Endothelial cell of umbilical vein (primary cell): ENCODE measurements at regions not wholly inside any gene's neighbourhood (a gene's known extent, or its start where the extent isn't known, plus 50 kb on each side); places are given as distances from the start of the nearest gene placed in this dataset.

Source experiments
- BruUV-seq: library from RNA; stranded (reverse); fragments of 400-500 nt; replicated peaks from 2 replicates; lab custom pipeline; 2021; lab: Mats Ljungman, UMichigan
- CTCF ChIA-PET: fragments of 300-600, 350-600 bp; sonication (Branson Sonifier 250); formaldehyde crosslinking; loops from one replicate; lab custom pipeline; 2021; ENCODE audit warnings: antibody characterized with exemption, inconsistent platforms; lab: Charles Lee
- POLR2A ChIA-PET: fragments of 300-600, 350-600 bp; sonication (Branson Sonifier 250); formaldehyde crosslinking; loops from one replicate; lab custom pipeline; 2021; ENCODE audit warnings: antibody characterized with exemption, inconsistent platforms; lab: Charles Lee
- DNase-seq: peaks from one replicate; pipeline ENCODE4 v3.0.0-alpha.2; 2011; ENCODE audit warnings: low read depth, low spot score
- FAIRE-seq: peaks from 2 replicates; lab custom pipeline; 2011; peaks lifted over from hg19 to GRCh38; lab: Jason Lieb, UNC
- H2AFZ ChIP-seq: 2 replicates; pipeline ENCODE4 v1.6.0; 2012; ENCODE audit warnings: low read depth, low read length, control low read depth, inconsistent platforms
- H3K27ac ChIP-seq: 2 replicates; pipeline ENCODE4 v1.5.1; 2011; ENCODE audit warnings: low read depth, mild to moderate bottlenecking, control low read depth, low read length, moderate library complexity; ENCODE audit not compliant: insufficient read depth
- H3K27me3 ChIP-seq, 2 experiments: 2 replicates each; pipeline versions ENCODE4 v1.6.0 to v1.6.1; 2011; ENCODE audit warnings: low read length in 2 of 2, mixed read lengths in 1 of 2; ENCODE audit not compliant: control insufficient read depth in 2 of 2, insufficient read depth in 2 of 2
- H3K36me3 ChIP-seq, 2 experiments: 2 replicates in 1 of 2; 3 replicates in 1 of 2; pipeline ENCODE4 v1.5.1; 2011; ENCODE audit warnings: low read length in 2 of 2, mild to moderate bottlenecking in 1 of 2, moderate library complexity in 1 of 2; ENCODE audit not compliant: control insufficient read depth in 2 of 2, insufficient read depth in 2 of 2; ENCODE audit errors: extremely low read depth in 1 of 2
- H3K4me1 ChIP-seq: 3 replicates; pipeline ENCODE4 v1.5.1; 2011; ENCODE audit warnings: mild to moderate bottlenecking, low read length; ENCODE audit not compliant: control insufficient read depth, insufficient read depth; ENCODE audit errors: extremely low read depth
- H3K4me2 ChIP-seq: 2 replicates; pipeline ENCODE4 v1.6.1; 2011; ENCODE audit warnings: low read length, control low read depth, mixed read lengths; ENCODE audit not compliant: insufficient read depth
- H3K4me3 ChIP-seq, 3 experiments: fragments of 200-600 bp in 1 of 3; sonication (generic), shearing (Covaris generic) in 1 of 3; replicated peaks in 1 of 3; 2 replicates each; pipeline ENCODE4 v1.5.1; 2011 to 2016; ENCODE audit warnings: control low read depth in 3 of 3, low read length in 3 of 3, mild to moderate bottlenecking in 2 of 3, inconsistent platforms in 1 of 3, low read depth in 1 of 3, moderate library complexity in 1 of 3; ENCODE audit not compliant: insufficient read depth in 1 of 3
- H3K79me2 ChIP-seq: 2 replicates; pipeline ENCODE4 v1.6.0; 2012; ENCODE audit warnings: low read length, inconsistent platforms; ENCODE audit not compliant: control insufficient read depth, insufficient read depth
- H3K9ac ChIP-seq: replicated peaks from 2 replicates; pipeline ENCODE3; 2011; ENCODE audit warnings: low read length, control low read depth; ENCODE audit not compliant: insufficient read depth; ENCODE audit errors: extremely low read depth
- H3K9me1 ChIP-seq: replicated peaks from 3 replicates; pipeline ENCODE4 v1.6.0; 2011; ENCODE audit warnings: mild to moderate bottlenecking, low read length; ENCODE audit not compliant: control insufficient read depth, insufficient read depth; ENCODE audit errors: extremely low read depth
- H3K9me3 ChIP-seq: replicated peaks from 2 replicates; pipeline ENCODE4 v1.5.1; 2012; ENCODE audit warnings: low read length, inconsistent platforms; ENCODE audit not compliant: control insufficient read depth, insufficient read depth
- H4K20me1 ChIP-seq: replicated peaks from 2 replicates; pipeline ENCODE3; 2011; ENCODE audit warnings: mild to moderate bottlenecking, low read length; ENCODE audit not compliant: control insufficient read depth, insufficient read depth; ENCODE audit errors: extremely low read depth
- CTCF ChIP-seq, 2 donors: IDR thresholded peaks; 1 replicate in 1 of 2; 2 replicates in 1 of 2; pipeline ENCODE4 v1.5.1; 2011; ENCODE audit warnings: low read length in 2 of 2, mild to moderate bottlenecking in 2 of 2, moderate library complexity in 2 of 2, control low read depth in 1 of 2, inconsistent platforms in 1 of 2, low read depth in 1 of 2; ENCODE audit not compliant: insufficient read depth in 1 of 2; ENCODE audit errors: extremely low read depth in 1 of 2
- EZH2 ChIP-seq: IDR thresholded peaks from 2 replicates; pipeline ENCODE4 v1.6.1; 2012; ENCODE audit warnings: borderline replicate concordance, low read depth, mild to moderate bottlenecking, moderate library complexity, low read length, inconsistent platforms; ENCODE audit not compliant: severe bottlenecking
- FOS ChIP-seq: IDR thresholded peaks from 2 replicates; pipeline ENCODE4 v1.6.1; 2011; ENCODE audit warnings: mild to moderate bottlenecking, low read length, moderate library complexity, borderline replicate concordance; ENCODE audit not compliant: insufficient read depth
- GATA2 ChIP-seq: IDR thresholded peaks from 2 replicates; pipeline ENCODE4 v1.7.0; 2011; ENCODE audit warnings: low read depth, mild to moderate bottlenecking, moderate library complexity, mixed read lengths, low read length; ENCODE audit not compliant: insufficient read length, insufficient read depth
- JUN ChIP-seq: IDR thresholded peaks from 2 replicates; pipeline ENCODE4 v1.6.1; 2011; ENCODE audit warnings: borderline replicate concordance, low read depth; ENCODE audit not compliant: insufficient read length, insufficient read depth
- MAX ChIP-seq: IDR thresholded peaks from 2 replicates; pipeline ENCODE4 v1.6.1; 2011; ENCODE audit not compliant: insufficient read depth, insufficient read length
- MYC ChIP-seq: IDR thresholded peaks from one replicate; pipeline ENCODE4 v1.6.1; 2011; ENCODE audit warnings: mild to moderate bottlenecking, low read depth, low read length
- POLR2A ChIP-seq: IDR thresholded peaks from 2 replicates; pipeline ENCODE4 v1.6.1; 2012; ENCODE audit warnings: low read depth, mild to moderate bottlenecking, control low read depth, low read length
- POLR2AphosphoS5 ChIP-seq: IDR thresholded peaks from 2 replicates; pipeline ENCODE4 v1.6.1; 2012; ENCODE audit warnings: low read depth, mild to moderate bottlenecking, control low read depth, low read length, moderate library complexity; ENCODE audit not compliant: insufficient read depth
- dilution Hi-C: fragments of 300-500 bp; cut with MboI; formaldehyde crosslinking; loops from one replicate; pipeline ENCODE4 v1.15.0; 2019; ENCODE audit warnings: low sequenced_read_pairs; ENCODE audit not compliant: extremely low pct_ligation_motif_present
- intact Hi-C: fragments of 100-400 bp; cut with micrococcal nuclease; formaldehyde crosslinking; loops from one replicate; pipeline ENCODE4 v1.10.0; 2022

GRCh38 chr20:60728705-60729104 lies 523.4 kb upstream of the CDH4 start:
- ChIA-PET POLR2A (no interaction called here), CTCF (no interaction called here)
- H3K27ac ChIP-seq, result no peak overlapping the region
- no peak for TF ChIP-seq CTCF (IDR thresholded peaks at IDR 0.05; ENCODE audit: extremely low read depth in 1 of 2, insufficient read depth in 1 of 2, low read depth in 1 of 2, low read length in 2 of 2)
- no peak for TF ChIP-seq POLR2A
- TF ChIP-seq FOS, result no peak
- TF ChIP-seq POLR2AphosphoS5, result no peak
- TF ChIP-seq MAX, result no peak
- no peak for TF ChIP-seq EZH2
- TF ChIP-seq MYC, result no peak
- no peak for TF ChIP-seq GATA2
- no peak for TF ChIP-seq JUN
- intact Hi-C loops, result no loop called here
- no peak for FAIRE-seq
- H3K36me3 ChIP-seq, result no peaks in the 10 kb centered on the region
- H3K4me2 ChIP-seq, result no peak overlapping the region
- no peaks in the 10 kb centered on the region for H4K20me1 ChIP-seq
- H3K9me1 ChIP-seq, result no peaks in the 10 kb centered on the region
- no peak for DNase-seq
- H3K27me3 ChIP-seq, result no peaks in the 10 kb centered on the region
- no peak overlapping the region for H3K4me3 ChIP-seq
- no peak overlapping the region for H2AFZ ChIP-seq
- peaks cover 13% of the 10 kb centered on the region for H3K9me3 ChIP-seq
- dilution Hi-C loops, result no loop called here
- H3K9ac ChIP-seq, result no peak overlapping the region
- no peaks in the 10 kb centered on the region for H3K79me2 ChIP-seq
- no TSS peak for BruUV-seq
- H3K4me1 ChIP-seq, result no peaks in the 10 kb centered on the region
